Hepatocyte (in vitro differentiated cells): ENCODE measurements at regions not wholly inside any gene's neighbourhood (a gene's known extent, or its start where the extent isn't known, plus 50 kb on each side); places are given as distances from the start of the nearest gene placed in this dataset.

ENCODE experiments used
- DNase-seq: peaks from one replicate; pipeline ENCODE4 v3.0.0-alpha.2; 2016; ENCODE audit warnings: low spot score
- H2AFZ ChIP-seq: fragments of 200-600 bp; sonication (generic); 2 replicates; pipeline ENCODE4 v1.6.0; 2016; ENCODE audit warnings: antibody characterized with exemption, mild to moderate bottlenecking
- H3K27ac ChIP-seq: fragments of 200-600 bp; sonication (generic); 2 replicates; pipeline ENCODE4 v1.5.1; 2016; ENCODE audit warnings: mild to moderate bottlenecking
- H3K27me3 ChIP-seq: fragments of 200-600 bp; sonication (generic); 2 replicates; pipeline ENCODE4 v1.6.1; 2016
- H3K36me3 ChIP-seq: fragments of 200-600 bp; sonication (generic); replicated peaks from 2 replicates; pipeline ENCODE4 v1.5.1; 2016; ENCODE audit warnings: low read depth; ENCODE audit not compliant: insufficient read depth
- H3K4me1 ChIP-seq: fragments of 200-600 bp; sonication (generic); 2 replicates; pipeline ENCODE4 v1.5.1; 2016; ENCODE audit warnings: mild to moderate bottlenecking, moderate library complexity; ENCODE audit not compliant: insufficient read depth
- H3K4me2 ChIP-seq: fragments of 200-600 bp; sonication (generic); 2 replicates; pipeline ENCODE4 v1.6.0; 2016
- H3K4me3 ChIP-seq: fragments of 200-600 bp; sonication (generic); 2 replicates; pipeline ENCODE4 v1.5.1; 2016; ENCODE audit warnings: mild to moderate bottlenecking
- H3K79me2 ChIP-seq: fragments of 200-600 bp; sonication (generic); 2 replicates; pipeline ENCODE4 v1.6.0; 2017; ENCODE audit warnings: mild to moderate bottlenecking
- H3K9me2 ChIP-seq: fragments of 200-600 bp; sonication (generic); replicated peaks from 2 replicates; pipeline ENCODE4 v1.6.0; 2017; ENCODE audit warnings: mild to moderate bottlenecking; ENCODE audit not compliant: insufficient read depth
- H3K9me3 ChIP-seq: fragments of 200-600 bp; sonication (generic); 2 replicates; pipeline ENCODE4 v1.5.1; 2016; ENCODE audit warnings: low read depth, mild to moderate bottlenecking
- H4K20me1 ChIP-seq: fragments of 200-600 bp; sonication (generic); 2 replicates; pipeline ENCODE4 v1.6.0; 2016; ENCODE audit warnings: mild to moderate bottlenecking; ENCODE audit not compliant: insufficient read depth, poor library complexity, severe bottlenecking
- EZH2 ChIP-seq: fragments of 200-600 bp; sonication (generic); IDR thresholded peaks from 2 replicates; pipeline ENCODE4 v1.6.1; 2016; ENCODE audit warnings: antibody characterized with exemption, mild to moderate bottlenecking, borderline replicate concordance
- EZH2phosphoT487 ChIP-seq: fragments of 200-600 bp; sonication (generic); IDR thresholded peaks from one replicate; pipeline ENCODE4 v1.6.1; 2018; ENCODE audit warnings: antibody characterized with exemption, mild to moderate bottlenecking, low read depth, moderate library complexity; ENCODE audit not compliant: unreplicated experiment, severe bottlenecking
- WGBS: methylation state at CpG from one replicate; pipeline ENCODE4 v1.1.6; 2016; ENCODE audit warnings: low lambda C conversion rate; ENCODE audit errors: missing lambda C conversion rate; 5-methylcytosine and 5-hydroxymethylcytosine counted together
- TF ChIP-seq, protein P1 (sequence below): fragments of 200-600 bp; sonication (generic); IDR thresholded peaks from 2 replicates; pipeline ENCODE4 v1.5.1; 2016; ENCODE audit warnings: antibody characterized with exemption, mild to moderate bottlenecking; ENCODE audit not compliant: poor library complexity

GRCh38 chr20:22418738-22419137 lies 165.6 kb downstream of the FOXA2 start:
- Histone ChIP-seq H3K4me1 (peaks cover 4% of the 10 kb centered on the region), H3K27me3 (no peaks in the 10 kb centered on the region), H3K79me2 (no peaks in the 10 kb centered on the region), H4K20me1 (no peaks in the 10 kb centered on the region), H3K9me3 (no peaks in the 10 kb centered on the region), H3K4me2 (no peak overlapping the region), H3K36me3 (no peaks in the 10 kb centered on the region), H3K27ac (no peak overlapping the region), H3K9me2 (no peaks in the 10 kb centered on the region), H2AFZ (no peak overlapping the region), H3K4me3 (no peak overlapping the region)
- 90% methylated on average over 2 of the region's 2 CpGs for WGBS
- DNase-seq: no peak
- TF ChIP-seq EZH2phosphoT487: no peak
- no peak for TF ChIP-seq EZH2
- TF ChIP-seq, protein P1, sequence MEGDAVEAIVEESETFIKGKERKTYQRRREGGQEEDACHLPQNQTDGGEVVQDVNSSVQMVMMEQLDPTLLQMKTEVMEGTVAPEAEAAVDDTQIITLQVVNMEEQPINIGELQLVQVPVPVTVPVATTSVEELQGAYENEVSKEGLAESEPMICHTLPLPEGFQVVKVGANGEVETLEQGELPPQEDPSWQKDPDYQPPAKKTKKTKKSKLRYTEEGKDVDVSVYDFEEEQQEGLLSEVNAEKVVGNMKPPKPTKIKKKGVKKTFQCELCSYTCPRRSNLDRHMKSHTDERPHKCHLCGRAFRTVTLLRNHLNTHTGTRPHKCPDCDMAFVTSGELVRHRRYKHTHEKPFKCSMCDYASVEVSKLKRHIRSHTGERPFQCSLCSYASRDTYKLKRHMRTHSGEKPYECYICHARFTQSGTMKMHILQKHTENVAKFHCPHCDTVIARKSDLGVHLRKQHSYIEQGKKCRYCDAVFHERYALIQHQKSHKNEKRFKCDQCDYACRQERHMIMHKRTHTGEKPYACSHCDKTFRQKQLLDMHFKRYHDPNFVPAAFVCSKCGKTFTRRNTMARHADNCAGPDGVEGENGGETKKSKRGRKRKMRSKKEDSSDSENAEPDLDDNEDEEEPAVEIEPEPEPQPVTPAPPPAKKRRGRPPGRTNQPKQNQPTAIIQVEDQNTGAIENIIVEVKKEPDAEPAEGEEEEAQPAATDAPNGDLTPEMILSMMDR: no peak

- Histone ChIP-seq H4K20me1 (no peaks in the 10 kb centered on the region), H3K27ac (no peak overlapping the region), H3K79me2 (no peaks in the 10 kb centered on the region), H3K4me2 (no peak overlapping the region), H3K27me3 (no peaks in the 10 kb centered on the region), H3K9me3 (no peaks in the 10 kb centered on the region), H3K4me3 (no peak overlapping the region), H3K9me2 (no peaks in the 10 kb centered on the region), H3K36me3 (no peaks in the 10 kb centered on the region), H2AFZ (no peak overlapping the region), H3K4me1 (peaks cover 15% of the 10 kb centered on the region)
- 18% methylated on average over 4 of the region's 4 CpGs for WGBS
- DNase-seq: peak; percentile 62
- TF ChIP-seq EZH2phosphoT487: no peak
- TF ChIP-seq EZH2: no peak
- TF ChIP-seq, protein P1: no peak
Observed at GRCh38 chr20:22414305-22414742, 170.0 kb downstream of the FOXA2 start.

DNA sequence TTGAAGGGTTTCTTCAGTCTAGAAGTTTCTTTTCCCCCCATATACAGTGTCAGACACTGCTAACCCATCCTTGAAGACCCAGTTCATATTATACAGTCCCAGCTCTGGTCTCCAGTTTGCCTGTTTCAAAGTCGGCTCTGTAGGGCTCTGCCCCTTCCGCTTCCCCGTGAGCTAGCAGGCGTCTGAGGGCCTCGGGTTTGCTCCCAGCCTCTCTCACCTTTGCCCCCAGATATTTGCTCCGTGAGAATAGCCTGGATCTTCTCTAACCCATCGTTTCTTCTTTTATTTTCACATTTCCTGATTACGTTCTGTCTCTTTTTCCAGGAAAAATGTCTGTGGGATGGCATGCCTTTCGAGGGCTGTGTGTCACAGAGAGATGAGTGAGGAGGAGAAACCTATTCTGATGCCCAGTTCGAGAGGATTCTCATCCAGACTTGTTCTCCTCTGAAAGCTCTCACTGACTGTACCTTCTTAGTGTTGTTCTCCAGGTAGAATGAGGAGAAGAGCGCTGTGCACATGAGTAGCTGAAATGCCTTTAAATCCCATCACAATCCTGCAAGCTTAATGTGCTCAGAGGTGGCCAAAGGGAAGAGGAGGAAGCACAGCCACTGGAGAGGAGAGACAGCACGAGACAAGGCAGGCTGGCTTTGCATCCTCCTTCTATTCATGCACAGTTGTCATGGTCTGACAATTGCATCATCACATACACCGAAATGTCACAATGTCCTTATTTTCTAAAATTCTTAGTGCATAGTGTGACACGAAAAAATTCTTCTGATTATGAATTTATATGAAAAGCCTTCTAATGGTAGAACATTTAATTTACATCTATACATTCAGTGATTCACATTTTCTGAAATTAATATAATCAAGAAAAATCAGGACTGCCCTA lies 171.1 kb downstream of the FOXA2 start:
- no peaks in the 10 kb centered on the region for H4K20me1 ChIP-seq
- no peak overlapping the region for H3K4me3 ChIP-seq
- no peaks in the 10 kb centered on the region for H3K36me3 ChIP-seq
- H3K9me3 ChIP-seq: no peaks in the 10 kb centered on the region
- peak overlapping the region; percentile 10 for H3K4me2 ChIP-seq
- H3K9me2 ChIP-seq: no peaks in the 10 kb centered on the region
- TF ChIP-seq EZH2 (no peak), EZH2phosphoT487 (no peak)
- TF ChIP-seq, protein P1: no peak
- no peak overlapping the region for H2AFZ ChIP-seq
- WGBS: 79% methylated on average over 14 of the region's 14 CpGs
- peaks cover 15% of the 10 kb centered on the region for H3K4me1 ChIP-seq
- DNase-seq: no peak
- H3K79me2 ChIP-seq: no peaks in the 10 kb centered on the region
- peak overlapping the region; percentile 23 for H3K27ac ChIP-seq
- H3K27me3 ChIP-seq: no peaks in the 10 kb centered on the region
